SU-DHL-6 (cell line): ENCODE measurements at regions not wholly inside any gene's neighbourhood (a gene's known extent, or its start where the extent isn't known, plus 50 kb on each side); places are given as distances from the start of the nearest gene placed in this dataset.

Experiments
- H2AFZ ChIP-seq: fragments of 200-600 bp; sonication (generic); 2 replicates; pipeline ENCODE4 v1.6.1; 2014; ENCODE audit warnings: low read depth, mild to moderate bottlenecking, moderate library complexity, mixed read lengths, antibody characterized with exemption, low read length; ENCODE audit not compliant: severe bottlenecking
- H3F3A ChIP-seq: fragments of 200-600 bp; shearing (Covaris generic); 2 replicates; pipeline ENCODE4 v1.6.0; 2016; ENCODE audit warnings: antibody characterized with exemption, mild to moderate bottlenecking; ENCODE audit not compliant: insufficient read depth
- H3K27ac ChIP-seq: fragments of 200-600 bp; sonication (generic); 2 replicates; pipeline ENCODE4 v1.5.1; 2016; ENCODE audit warnings: low read depth, mild to moderate bottlenecking, low read length, moderate library complexity, mixed read lengths
- H3K27me3 ChIP-seq: fragments of 200-600 bp; sonication (generic), shearing (Covaris generic); 2 replicates; pipeline ENCODE4 v1.6.0; 2014; ENCODE audit warnings: mild to moderate bottlenecking, low read length
- H3K36me3 ChIP-seq: fragments of 200-600 bp; sonication (generic); 2 replicates; pipeline ENCODE4 v1.6.1; 2014; ENCODE audit warnings: mild to moderate bottlenecking, low read length, mixed read lengths
- H3K4me2 ChIP-seq: fragments of 300-600, 200-600 bp; shearing (Covaris generic), sonication (generic); 2 replicates; pipeline ENCODE4 v1.6.0; 2014; ENCODE audit warnings: low read length, low read depth, mild to moderate bottlenecking; ENCODE audit not compliant: poor library complexity, severe bottlenecking
- H3K4me3 ChIP-seq: fragments of 200-600 bp; sonication (generic); 2 replicates; pipeline ENCODE4 v1.5.1; 2014; ENCODE audit warnings: antibody characterized with exemption, low read length, mild to moderate bottlenecking, mixed read lengths; ENCODE audit not compliant: insufficient read depth, poor library complexity, severe bottlenecking
- H3K79me2 ChIP-seq: fragments of 200-600 bp; sonication (generic); 2 replicates; pipeline ENCODE4 v1.6.1; 2014; ENCODE audit warnings: mild to moderate bottlenecking, low read length, moderate library complexity; ENCODE audit not compliant: insufficient read depth
- H3K9ac ChIP-seq: fragments of 200-600 bp; sonication (generic); 2 replicates; pipeline ENCODE4 v1.7.0; 2014; ENCODE audit warnings: mild to moderate bottlenecking, low read length
- H3K9me2 ChIP-seq: fragments of 200-600 bp; sonication (generic); replicated peaks from 2 replicates; pipeline ENCODE4 v1.6.1; 2014; ENCODE audit warnings: low read length; ENCODE audit not compliant: insufficient read depth
- H3K9me3 ChIP-seq: fragments of 200-600 bp; sonication (generic); 2 replicates; pipeline ENCODE4 v1.6.1; 2014; ENCODE audit warnings: low read length, mixed read lengths; ENCODE audit not compliant: insufficient read depth
- H4K20me1 ChIP-seq: fragments of 200-600 bp; sonication (generic); 2 replicates; pipeline ENCODE4 v1.6.1; 2014; ENCODE audit warnings: low read depth, mild to moderate bottlenecking, antibody characterized with exemption, low read length, moderate library complexity, mixed read lengths
- CTCF ChIP-seq: fragments of 200-600 bp; sonication (generic); IDR thresholded peaks from one replicate; pipeline ENCODE4 v1.5.1; 2017; ENCODE audit warnings: antibody characterized with exemption, mild to moderate bottlenecking, low read length, moderate library complexity; ENCODE audit not compliant: insufficient read depth, poor library complexity, severe bottlenecking
- EZH2phosphoT487 ChIP-seq: fragments of 200-600 bp; sonication (generic), shearing (Covaris generic); conservative IDR thresholded peaks from 2 replicates; pipeline ENCODE4 v1.6.1; 2018; ENCODE audit warnings: mild to moderate bottlenecking, antibody characterized with exemption, low read length, moderate library complexity, mixed read lengths

DNA sequence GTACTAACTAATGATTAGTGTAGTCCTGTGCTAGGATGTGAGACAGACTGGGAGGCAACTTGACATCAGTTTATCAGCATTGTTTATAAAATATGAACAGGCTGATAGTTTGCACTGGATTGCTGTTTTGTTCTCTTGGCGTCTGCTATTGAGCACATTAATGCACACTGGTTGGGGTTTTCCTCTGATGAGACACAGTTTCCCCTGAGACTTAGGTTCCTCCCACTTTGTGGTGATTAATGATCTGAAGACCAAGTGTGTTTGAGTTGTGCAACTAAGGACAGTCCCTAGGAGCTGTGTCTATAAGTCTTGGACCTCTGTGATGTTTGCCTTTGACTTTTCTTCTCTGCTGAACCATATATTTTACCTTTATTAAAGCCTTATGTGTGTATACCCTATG, 1015.4 kb downstream of the AMY1C start:
- H2AFZ ChIP-seq, result peak overlapping the region; percentile 17
- no peaks in the 10 kb centered on the region for H3K36me3 ChIP-seq
- no peaks in the 10 kb centered on the region for H3K27me3 ChIP-seq
- no peak overlapping the region for H3K9ac ChIP-seq
- H3F3A ChIP-seq, result peaks cover 2% of the 10 kb centered on the region; the same call in 1 of the 2 replicates
- H3K4me2 ChIP-seq, result no peak overlapping the region
- no peak for TF ChIP-seq EZH2phosphoT487
- no peak for TF ChIP-seq CTCF
- H3K4me3 ChIP-seq, result no peak overlapping the region
- no peak overlapping the region for H3K27ac ChIP-seq
- H3K9me2 ChIP-seq, result no peaks in the 10 kb centered on the region
- H3K79me2 ChIP-seq, result no peaks in the 10 kb centered on the region
- H3K9me3 ChIP-seq, result no peaks in the 10 kb centered on the region
- no peaks in the 10 kb centered on the region for H4K20me1 ChIP-seq

GRCh38 chr1:104768466-104768865, 1018.8 kb downstream of the AMY1C start:
- Histone ChIP-seq H3F3A (no peaks in the 10 kb centered on the region), H3K9ac (no peak overlapping the region), H3K9me3 (no peaks in the 10 kb centered on the region), H3K36me3 (no peaks in the 10 kb centered on the region), H3K27me3 (no peaks in the 10 kb centered on the region), H4K20me1 (no peaks in the 10 kb centered on the region), H3K4me3 (no peak overlapping the region), H3K79me2 (no peaks in the 10 kb centered on the region), H2AFZ (no peak overlapping the region), H3K4me2 (no peak overlapping the region), H3K27ac (no peak overlapping the region), H3K9me2 (no peaks in the 10 kb centered on the region)
- TF ChIP-seq CTCF, result no peak

DNA sequence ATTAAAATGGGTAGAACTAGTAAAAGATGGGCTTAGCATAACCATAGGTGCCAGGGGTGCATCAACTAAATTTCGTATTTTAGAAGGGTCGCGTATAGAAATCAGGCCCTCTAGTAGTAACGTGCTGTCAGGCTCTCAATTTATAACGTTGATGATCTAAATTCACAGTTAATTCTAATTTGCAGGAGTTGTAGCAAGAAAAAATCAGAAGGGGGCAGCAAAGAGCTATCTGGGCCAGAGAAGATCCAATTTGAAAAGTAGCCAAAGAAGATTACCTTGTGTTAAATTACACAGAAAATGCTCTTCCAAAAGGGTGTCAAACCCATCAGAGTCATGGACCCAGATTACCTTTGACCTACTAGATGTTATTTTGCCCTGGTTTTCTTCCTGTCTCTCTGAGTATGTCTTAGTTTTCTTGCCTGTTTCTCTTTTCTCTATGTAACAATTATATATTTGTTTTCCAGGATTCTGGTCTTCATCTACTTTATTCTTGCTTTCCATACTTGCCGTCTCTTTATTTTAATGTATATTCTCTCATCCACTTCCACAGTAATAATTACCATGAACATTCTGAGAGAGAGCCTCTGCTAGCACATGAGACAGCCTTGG, 1030.9 kb downstream of the AMY1C start:
- no peak overlapping the region for H3K4me3 ChIP-seq
- H3K9me3 ChIP-seq, result no peaks in the 10 kb centered on the region
- no peak overlapping the region for H3K4me2 ChIP-seq
- no peak overlapping the region for H3K27ac ChIP-seq
- H4K20me1 ChIP-seq, result no peaks in the 10 kb centered on the region
- H3K36me3 ChIP-seq, result no peaks in the 10 kb centered on the region
- no peaks in the 10 kb centered on the region for H3K79me2 ChIP-seq
- no peak overlapping the region for H3K9ac ChIP-seq
- H2AFZ ChIP-seq, result peak overlapping the region; percentile 49
- no peaks in the 10 kb centered on the region for H3K9me2 ChIP-seq
- TF ChIP-seq CTCF, result peak; percentile 63
- TF ChIP-seq EZH2phosphoT487, result no peak
- no peaks in the 10 kb centered on the region for H3F3A ChIP-seq
- H3K27me3 ChIP-seq, result no peaks in the 10 kb centered on the region
